ENCODE measurements at regions not wholly inside any gene's neighbourhood (a gene's known extent, or its start where the extent isn't known, plus 50 kb on each side); places are given as distances from the start of the nearest gene placed in this dataset.

DNA sequence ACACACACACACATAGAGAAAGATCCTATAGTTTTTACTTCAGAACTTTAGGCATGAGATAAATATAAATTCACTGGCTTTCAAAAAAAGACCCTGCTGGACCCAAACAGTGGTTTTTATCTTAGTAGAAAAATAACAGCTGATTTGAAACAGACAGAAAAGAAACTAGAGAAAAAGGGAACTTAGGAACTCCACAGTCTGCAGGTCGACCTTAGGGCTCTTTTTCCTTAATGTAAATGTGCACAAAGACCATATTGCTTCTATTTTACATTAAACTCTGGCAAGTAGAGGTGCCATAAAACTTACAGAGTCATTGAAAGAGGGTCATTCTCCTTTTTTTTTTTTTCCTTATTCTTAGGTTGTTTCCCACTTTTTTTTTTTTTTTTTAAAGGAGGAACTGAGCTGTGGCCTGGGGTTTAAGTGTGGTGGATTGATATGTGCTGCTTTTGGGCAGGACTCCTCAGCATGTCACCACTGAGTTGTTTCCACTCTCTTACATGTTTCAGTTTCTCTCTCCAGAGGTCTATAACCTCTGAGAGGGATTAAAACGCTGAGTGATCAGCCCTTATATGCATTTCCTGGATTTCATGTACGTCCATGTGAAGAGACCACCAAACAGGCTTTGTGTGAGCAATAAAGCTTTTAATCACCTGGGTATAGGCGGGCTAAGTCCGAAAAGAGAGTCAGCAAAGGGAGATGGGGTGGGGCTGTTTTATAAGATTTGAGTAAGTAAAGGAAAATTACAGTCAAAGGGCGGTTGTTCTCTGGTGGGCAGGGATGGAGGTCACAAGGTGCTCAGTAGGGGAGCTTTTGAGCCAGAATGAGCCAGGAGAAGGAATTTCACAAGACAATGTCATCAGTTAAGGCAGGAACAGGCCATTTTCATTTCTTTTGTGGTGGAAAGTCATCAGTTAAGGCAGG, 70.8 kb upstream of the PACRGL start:
- intact Hi-C loops (cut with micrococcal nuclease; ENCODE audit: unreplicated experiment) = no loop called here
- ChIA-PET POLR2A (interaction anchor here (0.6 to 0.9 kb wide), 4 partner anchors 10 to 270 kb away, joined by 3 to 4 read pairs (median 3); no protein-coding TSS in a partner anchor), CTCF (ENCODE audit: unreplicated experiment) (no interaction called here)
- Histone ChIP-seq H3K36me3 (ENCODE audit: insufficient read depth, low read length) (no peaks in the 10 kb centered on the region), H3K79me2 (ENCODE audit: insufficient read depth, low read depth, low read length) (no peaks in the 10 kb centered on the region), H3K9me3 (ENCODE audit: low read length) (no peaks in the 10 kb centered on the region), H3K27ac (ENCODE audit: low read depth, low read length, poor library complexity, severe bottlenecking) (no peak overlapping the region), H4K20me1 (ENCODE audit: insufficient read depth, low read length) (no peaks in the 10 kb centered on the region), H3K9me2 (ENCODE audit: insufficient read depth, low read length) (no peaks in the 10 kb centered on the region), H2AFZ (ENCODE audit: low read length) (no peak overlapping the region), H3K4me3 (ENCODE audit: low read depth, low read length, poor library complexity, severe bottlenecking) (no peak overlapping the region), H3K4me1 (ENCODE audit: insufficient read depth, low read length, poor library complexity, severe bottlenecking) (no peaks in the 10 kb centered on the region), H3K4me2 (ENCODE audit: low read length) (no peak overlapping the region)
- TF ChIP-seq, protein P1, sequence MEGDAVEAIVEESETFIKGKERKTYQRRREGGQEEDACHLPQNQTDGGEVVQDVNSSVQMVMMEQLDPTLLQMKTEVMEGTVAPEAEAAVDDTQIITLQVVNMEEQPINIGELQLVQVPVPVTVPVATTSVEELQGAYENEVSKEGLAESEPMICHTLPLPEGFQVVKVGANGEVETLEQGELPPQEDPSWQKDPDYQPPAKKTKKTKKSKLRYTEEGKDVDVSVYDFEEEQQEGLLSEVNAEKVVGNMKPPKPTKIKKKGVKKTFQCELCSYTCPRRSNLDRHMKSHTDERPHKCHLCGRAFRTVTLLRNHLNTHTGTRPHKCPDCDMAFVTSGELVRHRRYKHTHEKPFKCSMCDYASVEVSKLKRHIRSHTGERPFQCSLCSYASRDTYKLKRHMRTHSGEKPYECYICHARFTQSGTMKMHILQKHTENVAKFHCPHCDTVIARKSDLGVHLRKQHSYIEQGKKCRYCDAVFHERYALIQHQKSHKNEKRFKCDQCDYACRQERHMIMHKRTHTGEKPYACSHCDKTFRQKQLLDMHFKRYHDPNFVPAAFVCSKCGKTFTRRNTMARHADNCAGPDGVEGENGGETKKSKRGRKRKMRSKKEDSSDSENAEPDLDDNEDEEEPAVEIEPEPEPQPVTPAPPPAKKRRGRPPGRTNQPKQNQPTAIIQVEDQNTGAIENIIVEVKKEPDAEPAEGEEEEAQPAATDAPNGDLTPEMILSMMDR (conservative IDR thresholded peaks at IDR 0.05; ENCODE audit: low read length) = no peak
- TF ChIP-seq EZH2phosphoT487 (IDR thresholded peaks at IDR 0.05; ENCODE audit: borderline replicate concordance, low read depth, low read length) = no peak
- no peak for DNase-seq (ENCODE audit: low spot score)
- no TSS peak for BruUV-seq (replicated peaks)

DNA sequence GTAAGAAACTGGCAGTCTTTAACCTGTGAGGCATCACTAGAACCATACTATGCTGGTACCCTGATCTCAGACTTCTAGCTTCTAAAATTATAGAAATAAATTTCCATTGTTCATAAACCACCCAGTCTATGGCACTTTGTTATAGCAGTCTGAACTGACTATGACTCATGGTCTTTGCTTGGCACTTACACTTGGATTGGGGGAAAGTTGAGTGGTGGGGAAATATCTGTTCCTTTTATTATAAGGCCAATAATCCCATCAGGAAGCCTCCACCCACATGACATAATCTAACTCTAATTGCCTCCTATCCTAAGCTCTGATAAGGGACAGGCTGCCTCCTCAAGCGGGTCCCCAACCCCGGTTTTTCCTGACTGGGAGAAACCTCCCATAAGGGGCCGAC, 61.4 kb upstream of the PACRGL start:
- CTCF ChIA-PET (ENCODE audit: unreplicated experiment) = no interaction called here
- Histone ChIP-seq H3K9me3 (ENCODE audit: low read length) (no peaks in the 10 kb centered on the region), H4K20me1 (ENCODE audit: insufficient read depth, low read length) (no peaks in the 10 kb centered on the region), H2AFZ (ENCODE audit: low read length) (no peak overlapping the region), H3K4me1 (ENCODE audit: insufficient read depth, low read length, poor library complexity, severe bottlenecking) (no peaks in the 10 kb centered on the region), H3K4me2 (ENCODE audit: low read length) (no peak overlapping the region), H3K4me3 (ENCODE audit: low read depth, low read length, poor library complexity, severe bottlenecking) (no peak overlapping the region), H3K36me3 (ENCODE audit: insufficient read depth, low read length) (no peaks in the 10 kb centered on the region), H3K79me2 (ENCODE audit: insufficient read depth, low read depth, low read length) (no peaks in the 10 kb centered on the region), H3K27ac (ENCODE audit: low read depth, low read length, poor library complexity, severe bottlenecking) (no peak overlapping the region), H3K9me2 (ENCODE audit: insufficient read depth, low read length) (no peaks in the 10 kb centered on the region)
- POLR2A ChIA-PET = interaction anchor here (1.2 kb wide), 1 partner anchor 10 kb away, joined by 4 read pairs; no protein-coding TSS in a partner anchor
- no peak for DNase-seq (ENCODE audit: low spot score)
- BruUV-seq (replicated peaks) = no TSS peak
- no peak for TF ChIP-seq EZH2phosphoT487 (IDR thresholded peaks at IDR 0.05; ENCODE audit: borderline replicate concordance, low read depth, low read length)
- TF ChIP-seq, protein P1 (conservative IDR thresholded peaks at IDR 0.05; ENCODE audit: low read length) = no peak
- intact Hi-C loops (cut with micrococcal nuclease; ENCODE audit: unreplicated experiment) = no loop called here

DNA sequence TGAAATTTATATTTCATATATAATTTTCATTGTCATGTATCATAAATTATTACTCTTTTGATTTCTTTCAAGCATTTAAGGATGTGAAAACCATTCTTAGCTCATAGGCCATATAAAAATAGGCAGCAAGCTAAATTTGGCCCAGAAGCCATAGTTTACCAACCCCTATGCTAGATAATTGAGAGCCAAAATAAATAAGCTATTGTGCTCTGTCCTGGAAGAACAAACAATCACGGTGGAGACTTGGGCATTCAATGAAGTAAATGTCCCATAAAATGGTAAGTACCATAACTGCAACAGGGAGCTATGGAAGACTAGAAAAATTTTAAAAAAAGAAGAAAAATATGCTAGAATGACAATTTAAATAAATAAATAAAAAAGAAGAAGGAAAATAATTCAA, 60.9 kb upstream of the PACRGL start:
- no peaks in the 10 kb centered on the region for H3K36me3 ChIP-seq (ENCODE audit: insufficient read depth, low read length)
- H3K79me2 ChIP-seq (ENCODE audit: insufficient read depth, low read depth, low read length) = no peaks in the 10 kb centered on the region
- ChIA-PET POLR2A (interaction anchor here (0.8 to 1.2 kb wide), 2 partner anchors 11 to 12 kb away, joined by 3 to 4 read pairs; no protein-coding TSS in a partner anchor), CTCF (ENCODE audit: unreplicated experiment) (no interaction called here)
- no peak overlapping the region for H3K4me3 ChIP-seq (ENCODE audit: low read depth, low read length, poor library complexity, severe bottlenecking)
- H2AFZ ChIP-seq (ENCODE audit: low read length) = no peak overlapping the region
- intact Hi-C loops (cut with micrococcal nuclease; ENCODE audit: unreplicated experiment) = no loop called here
- BruUV-seq (replicated peaks) = no TSS peak
- no peak for DNase-seq (ENCODE audit: low spot score)
- H3K9me3 ChIP-seq (ENCODE audit: low read length) = no peaks in the 10 kb centered on the region
- no peaks in the 10 kb centered on the region for H4K20me1 ChIP-seq (ENCODE audit: insufficient read depth, low read length)
- no peaks in the 10 kb centered on the region for H3K4me1 ChIP-seq (ENCODE audit: insufficient read depth, low read length, poor library complexity, severe bottlenecking)
- H3K27ac ChIP-seq (ENCODE audit: low read depth, low read length, poor library complexity, severe bottlenecking) = no peak overlapping the region
- H3K4me2 ChIP-seq (ENCODE audit: low read length) = no peak overlapping the region
- TF ChIP-seq, protein P1 (conservative IDR thresholded peaks at IDR 0.05; ENCODE audit: low read length) = no peak
- TF ChIP-seq EZH2phosphoT487 (IDR thresholded peaks at IDR 0.05; ENCODE audit: borderline replicate concordance, low read depth, low read length) = no peak
- no peaks in the 10 kb centered on the region for H3K9me2 ChIP-seq (ENCODE audit: insufficient read depth, low read length)

All from OCI-LY7 (cell line).